Esophagus muscularis mucosa (tissue), 4 donors: ENCODE measurements at regions not wholly inside any gene's neighbourhood (a gene's known extent, or its start where the extent isn't known, plus 50 kb on each side); places are given as distances from the start of the nearest gene placed in this dataset.

Source experiments
- CTCF ChIP-seq, 3 experiments: fragments of 200-600 bp in 2 of 3; fragments of 450-650 bp in 1 of 3; sonication (generic) in 2 of 3; IDR thresholded peaks; one replicate each; pipeline ENCODE4 v1.5.1; 2017 to 2019; ENCODE audit warnings: antibody characterized with exemption in 3 of 3, mild to moderate bottlenecking in 2 of 3, moderate library complexity in 1 of 3
- EP300 ChIP-seq: sonication (generic); formaldehyde crosslinking; IDR thresholded peaks from one replicate; pipeline ENCODE4 v1.6.1; 2017; ENCODE audit warnings: antibody characterized with exemption
- POLR2A ChIP-seq: fragments of 450-650 bp; IDR thresholded peaks from one replicate; pipeline ENCODE4 v1.6.1; 2017; ENCODE audit warnings: antibody characterized with exemption, moderate library complexity, mild to moderate bottlenecking, low read depth
- POLR2AphosphoS5 ChIP-seq, 2 donors: sonication (generic); formaldehyde crosslinking; IDR thresholded peaks; one replicate each; pipeline ENCODE4 v1.6.1; 2017; ENCODE audit warnings: antibody characterized with exemption in 2 of 2

DNA sequence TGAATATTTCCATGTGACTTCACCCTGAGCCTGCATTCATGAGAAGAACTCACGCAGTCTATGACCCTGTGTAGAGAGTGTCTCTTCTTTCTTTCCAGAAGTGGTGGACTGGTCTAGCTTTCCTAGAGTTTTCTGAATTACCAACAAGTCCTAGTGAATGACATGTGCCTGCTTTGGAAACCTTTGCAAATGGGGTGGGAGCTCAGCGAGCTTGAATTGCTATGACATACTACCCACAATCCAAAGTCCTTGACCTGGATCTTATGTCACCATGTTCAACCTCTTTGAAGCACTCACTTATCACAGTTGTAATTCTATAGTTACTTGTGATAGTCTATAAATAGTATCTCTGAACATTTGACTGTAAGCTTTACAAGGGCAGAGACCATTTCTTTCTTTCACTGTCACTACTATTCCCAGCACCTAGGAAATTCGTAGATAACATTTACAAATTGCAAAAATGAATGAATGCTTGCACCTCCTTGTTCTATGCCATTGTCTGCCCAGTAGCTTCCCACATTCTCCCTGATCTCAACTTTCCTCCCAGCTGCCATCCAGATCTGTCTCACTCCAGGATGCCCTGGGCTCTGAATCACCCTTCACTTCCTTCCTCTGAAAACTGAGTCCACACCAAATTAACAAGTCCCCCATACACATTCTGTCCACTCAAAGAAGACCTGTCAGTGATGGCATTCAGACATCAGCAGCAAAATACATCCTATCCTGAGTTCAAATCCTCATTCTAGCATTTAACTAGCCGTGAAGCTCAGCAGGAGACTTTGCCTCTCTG lies 201.9 kb upstream of the SESN3 start:
- TF ChIP-seq CTCF (IDR thresholded peaks at IDR 0.05), result no peak
- TF ChIP-seq POLR2A, result no peak
- no peak for TF ChIP-seq POLR2AphosphoS5 (IDR thresholded peaks at IDR 0.05)
- TF ChIP-seq EP300, result no peak
